Dendritic cell treated with granulocyte-macrophage colony-stimulating factor and Interleukin-4, amounts not matched to agents 40 ng/mL and 50 ng/mL, for 4 days (primary cell): ENCODE measurements at regions not wholly inside any gene's neighbourhood (a gene's known extent, or its start where the extent isn't known, plus 50 kb on each side); places are given as distances from the start of the nearest gene placed in this dataset.

Source experiments
- H3K27ac Mint-ChIP-seq: one replicate; pipeline ENCODE4 v1.8.0; 2022; ENCODE audit warnings: mild to moderate bottlenecking, mixed read lengths
- H3K27me3 Mint-ChIP-seq: one replicate; pipeline ENCODE4 v1.8.0; 2022; ENCODE audit warnings: mild to moderate bottlenecking, mixed read lengths
- H3K36me3 Mint-ChIP-seq: one replicate; pipeline ENCODE4 v1.8.0; 2022; ENCODE audit warnings: low read depth, mixed read lengths
- H3K4me1 Mint-ChIP-seq: one replicate; pipeline ENCODE4 v1.8.0; 2022; ENCODE audit warnings: low read depth, mixed read lengths
- H3K4me3 Mint-ChIP-seq: one replicate; pipeline ENCODE4 v1.8.0; 2022; ENCODE audit warnings: mild to moderate bottlenecking, moderate library complexity, mixed read lengths
- H3K9me3 Mint-ChIP-seq: one replicate; pipeline ENCODE4 v1.8.0; 2022; ENCODE audit warnings: mixed read lengths
- intact Hi-C: fragments of 100-400 bp; cut with micrococcal nuclease; formaldehyde crosslinking; loops from one replicate; pipeline ENCODE4 v1.15.0; 2022

DNA sequence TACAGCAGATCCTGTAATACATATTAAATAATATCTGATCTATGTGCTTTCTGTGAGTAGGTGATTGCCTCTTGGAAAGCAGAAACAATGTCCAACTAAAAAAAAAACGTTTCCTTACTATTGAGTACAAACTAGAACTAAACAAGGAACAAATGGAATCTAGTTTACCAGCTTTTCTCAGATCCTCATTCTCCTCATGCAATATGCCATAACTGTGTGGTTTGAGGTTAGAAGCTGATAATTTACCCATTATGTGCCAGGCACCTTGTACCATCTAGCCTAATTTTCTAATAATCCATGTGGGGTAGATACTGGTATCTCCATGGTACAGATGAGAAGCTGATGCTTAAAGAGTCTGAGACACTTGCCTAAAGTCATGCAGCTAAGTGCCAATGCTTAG is 154.7 kb downstream of the PTGER3 start:
- peaks cover 42% of the 10 kb centered on the region for H3K4me1 Mint-ChIP-seq
- H3K27ac Mint-ChIP-seq, result peak overlapping the region; percentile 66
- H3K36me3 Mint-ChIP-seq, result no peaks in the 10 kb centered on the region
- H3K27me3 Mint-ChIP-seq, result no peaks in the 10 kb centered on the region
- no peaks in the 10 kb centered on the region for H3K9me3 Mint-ChIP-seq
- H3K4me3 Mint-ChIP-seq, result no peak overlapping the region
- intact Hi-C loops, result loop anchor here (2.0 to 10.0 kb wide), 3 partner anchors 18 to 152 kb away; partner anchors contain the start of gene PTGER3

DNA sequence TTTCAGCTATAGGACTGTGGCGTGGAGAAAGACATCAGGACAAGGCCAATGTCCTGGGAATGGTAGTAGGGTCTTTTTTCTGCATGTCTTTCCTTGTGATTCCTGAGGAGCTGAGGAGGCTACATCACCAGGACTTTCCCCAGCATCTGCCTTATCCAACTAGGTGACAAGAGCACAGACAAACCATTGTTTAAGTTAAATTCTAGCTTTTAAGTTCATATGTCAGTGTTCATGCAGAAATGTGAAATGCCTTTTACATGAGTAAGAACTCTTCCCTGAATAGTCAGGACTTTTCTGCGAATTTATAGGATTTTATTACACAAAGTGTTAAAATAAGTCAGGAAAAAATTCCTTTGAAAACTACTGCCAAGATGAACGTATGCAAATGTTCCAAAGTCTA is 154.2 kb downstream of the PTGER3 start:
- no peak overlapping the region for H3K27ac Mint-ChIP-seq
- peaks cover 43% of the 10 kb centered on the region for H3K4me1 Mint-ChIP-seq
- intact Hi-C loops, result loop anchor here (2.0 to 10.0 kb wide), 3 partner anchors 19 to 151 kb away; partner anchors contain the start of gene PTGER3
- H3K4me3 Mint-ChIP-seq, result no peak overlapping the region
- no peaks in the 10 kb centered on the region for H3K27me3 Mint-ChIP-seq
- H3K9me3 Mint-ChIP-seq, result no peaks in the 10 kb centered on the region
- H3K36me3 Mint-ChIP-seq, result no peaks in the 10 kb centered on the region

DNA sequence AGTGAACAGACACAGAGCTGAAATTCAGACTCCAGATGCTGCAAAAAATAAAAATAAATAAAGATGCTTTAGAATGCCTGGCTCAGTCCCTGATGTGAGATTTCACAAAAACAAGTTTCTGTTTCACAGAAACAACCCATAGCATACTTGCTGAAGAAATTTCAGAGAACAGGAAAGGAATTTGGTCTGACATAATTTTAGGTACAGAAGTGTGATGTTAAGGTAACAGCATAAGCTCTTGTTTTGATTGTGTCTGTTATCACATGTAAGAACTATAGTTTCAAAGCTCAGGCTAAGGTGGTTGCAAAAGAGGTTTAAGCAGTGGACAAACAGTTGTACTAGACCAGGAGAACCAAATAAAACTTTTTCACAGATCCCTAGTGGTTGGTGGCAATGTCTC is 152.1 kb downstream of the PTGER3 start:
- Mint-ChIP-seq H3K27me3 (no peaks in the 10 kb centered on the region), H3K4me3 (no peak overlapping the region), H3K27ac (no peak overlapping the region), H3K4me1 (peaks cover 35% of the 10 kb centered on the region), H3K9me3 (no peaks in the 10 kb centered on the region), H3K36me3 (no peaks in the 10 kb centered on the region)
- intact Hi-C loops, result loop anchor here (5.0 to 10.0 kb wide), 2 partner anchors 149 to 208 kb away; partner anchors contain the start of gene PTGER3

DNA sequence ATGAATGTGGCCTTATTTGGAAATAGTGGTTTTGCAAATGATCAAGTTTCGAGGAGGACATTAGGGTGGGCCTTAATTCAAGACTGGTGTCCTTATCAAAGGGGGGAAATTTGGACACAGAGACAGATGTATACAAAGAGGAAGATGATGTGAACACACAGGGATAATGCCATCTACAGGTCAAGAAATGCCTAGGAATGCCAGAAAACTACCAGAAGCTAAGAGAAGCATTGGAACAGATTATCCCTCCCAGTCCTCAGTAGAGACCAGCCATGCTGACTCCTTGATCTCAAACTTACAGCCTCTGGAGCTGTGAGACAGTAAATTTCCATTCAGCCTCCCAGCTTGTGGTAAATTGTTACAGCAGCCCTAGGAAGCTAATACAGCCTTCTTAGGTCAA is 151.4 kb downstream of the PTGER3 start:
- Mint-ChIP-seq H3K27me3 (no peaks in the 10 kb centered on the region), H3K4me1 (peaks cover 35% of the 10 kb centered on the region), H3K36me3 (no peaks in the 10 kb centered on the region), H3K9me3 (no peaks in the 10 kb centered on the region), H3K4me3 (no peak overlapping the region), H3K27ac (no peak overlapping the region)
- intact Hi-C loops, result loop anchor here (5.0 to 10.0 kb wide), 2 partner anchors 149 to 209 kb away; partner anchors contain the start of gene PTGER3

DNA sequence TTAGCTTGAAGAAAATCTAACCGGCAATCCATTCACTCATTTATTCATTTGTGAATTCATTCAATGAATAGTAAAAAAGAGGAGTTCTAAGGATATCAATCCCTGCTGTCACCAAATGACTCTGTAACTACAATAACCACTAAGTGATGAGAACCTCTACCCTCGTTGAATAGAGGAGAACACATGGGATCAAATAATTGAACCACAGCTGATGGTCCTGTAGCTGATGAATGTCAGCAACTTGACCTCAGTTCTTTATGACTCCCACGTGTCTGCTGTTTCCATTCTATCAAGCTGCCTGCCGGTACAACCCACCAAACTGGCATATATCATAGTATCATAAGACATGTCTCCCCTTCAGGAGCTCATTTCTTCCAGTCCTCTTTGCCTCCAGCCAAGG is 150.3 kb downstream of the PTGER3 start:
- peaks cover 30% of the 10 kb centered on the region for H3K4me1 Mint-ChIP-seq
- no peak overlapping the region for H3K27ac Mint-ChIP-seq
- H3K9me3 Mint-ChIP-seq, result no peaks in the 10 kb centered on the region
- intact Hi-C loops, result loop anchor here (5.0 to 10.0 kb wide), 2 partner anchors 148 to 210 kb away; partner anchors contain the start of gene PTGER3
- no peaks in the 10 kb centered on the region for H3K27me3 Mint-ChIP-seq
- no peaks in the 10 kb centered on the region for H3K36me3 Mint-ChIP-seq
- H3K4me3 Mint-ChIP-seq, result no peak overlapping the region

DNA sequence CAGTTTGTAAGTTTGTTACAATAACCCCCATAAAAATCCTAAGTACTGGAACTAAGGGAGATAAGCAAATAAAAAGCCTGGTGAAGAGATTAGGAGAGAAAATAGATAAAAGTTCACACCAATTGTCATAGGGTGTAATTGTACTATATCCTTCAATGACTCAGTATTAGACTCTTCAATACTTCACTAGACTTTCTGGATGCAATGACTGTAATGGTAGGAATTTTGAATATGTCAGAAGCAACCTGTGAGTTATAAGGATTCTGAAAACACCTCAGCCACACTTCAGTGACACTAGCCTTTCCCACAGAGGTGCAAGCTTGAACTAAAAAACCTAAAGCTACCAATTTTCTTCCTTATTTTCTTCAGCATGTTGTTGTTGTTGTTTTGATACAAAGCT is 147.9 kb downstream of the PTGER3 start:
- Mint-ChIP-seq H3K36me3 (no peaks in the 10 kb centered on the region), H3K4me3 (no peak overlapping the region), H3K27ac (no peak overlapping the region), H3K9me3 (no peaks in the 10 kb centered on the region), H3K4me1 (peaks cover 28% of the 10 kb centered on the region), H3K27me3 (no peaks in the 10 kb centered on the region)
- intact Hi-C loops, result loop anchor here (5.0 to 10.0 kb wide), 2 partner anchors 145 to 212 kb away; partner anchors contain the start of gene PTGER3

DNA sequence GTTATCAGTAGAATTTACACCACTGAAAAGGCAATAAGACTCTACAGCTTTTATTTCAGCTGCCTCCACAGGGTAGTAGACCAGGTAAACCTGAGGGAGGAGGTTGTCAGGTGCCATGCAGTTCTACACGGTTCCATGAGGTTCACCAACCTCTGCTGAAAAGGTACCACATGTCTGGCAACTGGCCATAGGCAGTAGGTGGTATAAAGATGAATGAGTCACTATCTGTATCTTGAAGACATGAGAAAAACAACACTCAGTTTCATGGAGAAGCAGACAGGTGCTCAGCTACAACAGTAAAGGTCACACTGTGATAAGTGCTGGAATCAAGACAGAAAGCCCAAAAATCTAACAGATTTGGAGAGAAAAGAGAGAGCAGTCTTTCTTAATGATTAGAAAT is 145.4 kb downstream of the PTGER3 start:
- intact Hi-C loops, result no loop called here
- peaks cover 11% of the 10 kb centered on the region for H3K9me3 Mint-ChIP-seq
- H3K4me1 Mint-ChIP-seq, result peaks cover 21% of the 10 kb centered on the region
- H3K27ac Mint-ChIP-seq, result no peak overlapping the region
- H3K36me3 Mint-ChIP-seq, result peaks cover 6% of the 10 kb centered on the region
- no peak overlapping the region for H3K4me3 Mint-ChIP-seq
- no peaks in the 10 kb centered on the region for H3K27me3 Mint-ChIP-seq

DNA sequence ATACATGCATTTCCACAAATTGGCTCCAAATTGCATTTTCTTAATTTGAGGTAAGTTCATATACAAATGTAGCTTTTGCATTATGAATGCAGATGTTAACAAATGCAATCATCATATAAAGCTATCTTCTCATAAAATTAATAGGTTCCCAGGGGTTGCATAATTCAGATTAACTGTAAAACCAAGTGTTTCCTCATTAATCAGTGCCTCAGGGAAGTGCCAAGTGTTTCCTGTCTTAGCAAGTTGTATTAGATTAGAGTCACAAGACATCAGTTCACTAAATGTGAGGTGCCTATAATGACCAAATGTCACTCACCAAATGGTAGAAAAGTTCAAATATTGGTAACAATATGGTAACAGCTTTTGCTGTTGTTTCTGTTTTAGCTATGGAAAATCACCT is 140.8 kb downstream of the PTGER3 start:
- H3K9me3 Mint-ChIP-seq, result peaks cover 11% of the 10 kb centered on the region
- peaks cover 6% of the 10 kb centered on the region for H3K36me3 Mint-ChIP-seq
- H3K27me3 Mint-ChIP-seq, result no peaks in the 10 kb centered on the region
- H3K4me3 Mint-ChIP-seq, result no peak overlapping the region
- H3K4me1 Mint-ChIP-seq, result peaks cover 21% of the 10 kb centered on the region
- no peak overlapping the region for H3K27ac Mint-ChIP-seq
- intact Hi-C loops, result no loop called here

DNA sequence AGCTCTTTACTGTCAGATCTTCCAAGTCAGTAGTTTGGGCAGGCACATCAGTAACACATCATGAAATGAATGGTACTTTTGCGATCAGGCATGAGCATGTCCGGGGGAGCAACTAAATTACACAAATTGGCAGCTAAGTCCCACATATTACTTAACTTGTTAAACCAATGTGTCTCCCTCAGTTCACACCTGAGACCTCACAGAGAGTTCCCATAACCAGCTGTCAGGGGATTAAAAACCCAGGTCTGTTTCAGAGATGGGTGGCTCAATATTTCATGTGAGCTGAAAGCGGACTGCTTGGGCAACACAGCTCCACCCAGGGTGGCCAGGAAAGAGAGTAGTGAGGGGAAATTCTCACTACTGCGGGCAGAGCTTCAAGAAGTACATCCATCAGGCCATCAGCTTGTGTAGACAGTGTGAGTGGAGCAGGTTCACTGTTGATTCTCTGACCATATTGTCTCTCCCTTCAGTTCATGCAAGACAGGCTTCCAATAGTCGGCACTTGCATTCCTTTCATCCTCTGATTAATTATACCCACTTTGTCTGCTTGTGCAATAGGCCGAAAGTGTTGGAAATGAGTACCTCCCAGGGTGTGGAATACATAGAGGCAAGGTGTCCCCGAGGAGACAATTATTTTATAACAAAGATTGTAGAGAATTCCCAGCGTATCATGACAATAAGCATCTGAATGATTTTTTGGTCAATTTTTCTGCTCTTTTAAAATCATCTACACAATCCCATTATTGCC is 139.9 kb downstream of the PTGER3 start:
- H3K36me3 Mint-ChIP-seq, result peaks cover 6% of the 10 kb centered on the region
- intact Hi-C loops, result no loop called here
- no peak overlapping the region for H3K4me3 Mint-ChIP-seq
- no peaks in the 10 kb centered on the region for H3K27me3 Mint-ChIP-seq
- peaks cover 21% of the 10 kb centered on the region for H3K4me1 Mint-ChIP-seq
- no peak overlapping the region for H3K27ac Mint-ChIP-seq
- peaks cover 11% of the 10 kb centered on the region for H3K9me3 Mint-ChIP-seq

DNA sequence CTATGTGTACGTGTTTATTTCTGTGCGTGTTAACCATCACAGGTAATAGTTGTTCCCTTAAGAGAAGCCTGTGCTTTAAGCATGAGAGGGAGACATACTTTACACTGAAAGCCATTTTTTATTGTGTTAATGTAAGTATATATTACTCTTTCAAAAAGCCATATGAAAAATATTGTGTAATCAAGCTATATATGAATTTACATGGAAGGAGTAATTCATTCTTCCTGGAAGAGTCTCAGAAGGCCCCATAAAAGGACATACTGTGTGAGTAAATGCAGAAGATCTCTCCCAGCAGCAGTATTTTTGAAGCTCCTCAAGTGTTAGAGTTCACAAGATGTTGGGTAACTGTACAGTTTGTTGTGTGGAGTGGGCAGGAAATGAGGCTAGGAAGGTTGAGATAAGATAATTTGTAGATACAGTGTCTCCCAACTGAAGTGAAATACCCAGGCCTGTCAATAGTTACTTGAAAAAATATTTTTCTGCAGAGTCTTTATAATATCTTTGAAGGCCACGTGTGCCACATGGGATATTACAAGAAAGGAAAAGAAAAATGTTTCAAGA is 138.3 kb downstream of the PTGER3 start:
- Mint-ChIP-seq H3K27ac (no peak overlapping the region), H3K4me1 (peaks cover 21% of the 10 kb centered on the region), H3K9me3 (peaks cover 11% of the 10 kb centered on the region), H3K4me3 (no peak overlapping the region), H3K36me3 (peaks cover 6% of the 10 kb centered on the region), H3K27me3 (no peaks in the 10 kb centered on the region)
- intact Hi-C loops, result no loop called here

DNA sequence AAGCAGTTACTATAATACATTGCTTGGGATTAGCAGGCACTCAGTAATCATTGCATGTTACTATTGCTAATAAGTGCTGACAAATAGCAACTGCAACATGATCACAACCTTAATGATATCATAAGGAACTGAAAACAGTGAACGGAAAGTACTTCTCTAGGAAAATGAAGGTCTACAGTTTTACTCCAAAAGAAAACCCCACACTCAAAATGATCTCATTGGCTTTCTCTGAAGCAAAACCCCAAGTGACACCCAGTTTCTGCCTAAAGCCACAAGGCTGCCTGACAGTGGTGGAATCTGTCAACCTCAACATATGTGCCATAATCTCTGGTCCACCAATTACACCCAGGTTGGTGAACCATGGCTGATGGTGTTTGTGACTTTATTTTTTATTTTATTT is 137.6 kb downstream of the PTGER3 start:
- intact Hi-C loops, result no loop called here
- Mint-ChIP-seq H3K27ac (no peak overlapping the region), H3K4me1 (peaks cover 21% of the 10 kb centered on the region), H3K36me3 (peaks cover 6% of the 10 kb centered on the region), H3K9me3 (peaks cover 11% of the 10 kb centered on the region), H3K4me3 (no peak overlapping the region), H3K27me3 (no peaks in the 10 kb centered on the region)

DNA sequence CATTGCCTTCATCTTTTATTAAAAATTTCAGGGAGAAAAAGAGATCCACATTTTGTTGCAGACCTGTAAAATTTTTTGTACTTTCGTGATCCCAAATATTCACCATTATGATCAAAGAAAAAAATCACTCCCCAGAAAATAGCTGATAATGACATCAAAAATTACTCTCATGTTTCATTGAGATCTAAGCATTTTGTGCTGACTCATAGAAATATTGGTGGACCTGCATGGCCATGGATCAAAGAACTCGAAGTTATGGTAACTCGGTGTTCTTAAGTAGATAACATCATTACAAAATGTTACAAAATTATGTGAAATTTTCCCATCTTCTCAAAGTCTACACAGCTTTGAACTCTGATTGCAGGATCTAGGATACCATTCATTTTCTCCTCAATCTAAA is 135.8 kb downstream of the PTGER3 start:
- H3K36me3 Mint-ChIP-seq, result no peaks in the 10 kb centered on the region

DNA sequence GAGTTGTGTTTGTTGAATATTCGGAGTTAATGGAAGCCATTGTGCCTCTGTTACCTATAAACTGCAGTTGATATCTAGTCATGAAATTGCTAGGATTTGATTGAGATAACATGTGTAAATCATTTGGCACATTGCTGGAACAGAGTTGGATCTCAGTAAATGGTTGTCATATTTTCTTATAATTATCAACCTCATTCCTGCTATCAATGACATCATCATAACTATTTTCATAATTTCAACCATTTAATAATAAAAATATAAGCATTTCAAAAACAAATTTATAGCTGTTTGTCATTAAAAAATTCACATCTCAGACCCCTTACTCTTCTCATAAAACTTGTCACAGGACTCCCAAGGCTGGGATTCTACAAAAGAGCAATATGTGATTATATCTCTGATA is 133.4 kb downstream of the PTGER3 start:
- Mint-ChIP-seq H3K4me3 (no peak overlapping the region), H3K9me3 (no peaks in the 10 kb centered on the region), H3K27ac (no peak overlapping the region), H3K4me1 (no peaks in the 10 kb centered on the region), H3K27me3 (no peaks in the 10 kb centered on the region), H3K36me3 (no peaks in the 10 kb centered on the region)
- intact Hi-C loops, result no loop called here

More for the DNA sequence above, 135.8 kb downstream of the PTGER3 start:
- no peaks in the 10 kb centered on the region for H3K27me3 Mint-ChIP-seq
- no peaks in the 10 kb centered on the region for H3K9me3 Mint-ChIP-seq
- H3K4me3 Mint-ChIP-seq, result no peak overlapping the region
- intact Hi-C loops, result no loop called here
- H3K4me1 Mint-ChIP-seq, result peaks cover 16% of the 10 kb centered on the region
- no peak overlapping the region for H3K27ac Mint-ChIP-seq

DNA sequence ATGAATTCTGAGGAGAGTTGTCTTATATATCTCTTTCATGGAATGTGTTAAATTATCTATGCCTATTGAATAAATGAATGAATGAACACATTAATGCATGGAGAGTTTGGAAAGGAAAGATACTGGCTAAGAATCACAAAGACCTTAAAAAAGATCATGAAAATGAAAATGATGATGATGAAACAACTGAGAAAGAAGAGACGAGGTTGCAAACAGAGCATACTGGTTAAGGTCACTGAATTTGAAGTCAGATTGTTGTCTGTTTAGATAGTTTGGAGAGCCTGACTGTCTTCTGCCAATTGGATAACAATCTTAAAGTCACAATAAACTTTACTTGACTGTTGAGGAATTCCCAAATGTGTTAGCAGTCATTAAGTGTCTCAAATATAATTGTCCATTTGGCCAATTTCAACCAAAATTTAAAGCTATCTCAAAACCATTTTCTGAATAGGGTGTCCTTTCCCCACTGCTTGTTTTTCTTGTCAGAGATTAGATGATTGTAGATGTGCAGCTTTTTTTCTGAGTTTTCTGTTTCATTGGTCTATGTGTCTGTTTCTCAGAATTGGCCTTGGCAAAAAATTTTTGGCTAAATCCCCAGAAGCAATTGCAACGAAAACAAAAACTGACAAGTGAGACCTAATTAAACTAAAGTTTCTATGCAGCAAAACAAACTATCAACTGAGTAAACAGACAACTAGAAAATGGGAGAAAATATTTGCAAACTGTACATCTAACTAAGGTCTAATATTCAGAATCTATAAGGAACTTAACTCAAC is 132.2 kb downstream of the PTGER3 start:
- H3K4me3 Mint-ChIP-seq, result no peak overlapping the region
- no peaks in the 10 kb centered on the region for H3K27me3 Mint-ChIP-seq
- H3K27ac Mint-ChIP-seq, result no peak overlapping the region
- no peaks in the 10 kb centered on the region for H3K4me1 Mint-ChIP-seq
- H3K36me3 Mint-ChIP-seq, result no peaks in the 10 kb centered on the region
- no peaks in the 10 kb centered on the region for H3K9me3 Mint-ChIP-seq
- intact Hi-C loops, result no loop called here
